Fibroblast of pulmonary artery (primary cell): ENCODE measurements at regions not wholly inside any gene's neighbourhood (a gene's known extent, or its start where the extent isn't known, plus 50 kb on each side); places are given as distances from the start of the nearest gene placed in this dataset.

Source experiments
- DNase-seq: peaks from one replicate; pipeline ENCODE4 v3.0.0-alpha.2; 2010; ENCODE audit warnings: low read depth
- H3K4me3 ChIP-seq: replicated peaks from 2 replicates; pipeline ENCODE4 v1.5.1; 2011; ENCODE audit warnings: low read depth, mild to moderate bottlenecking, control low read depth, low read length, moderate library complexity
- CTCF ChIP-seq: IDR thresholded peaks from 2 replicates; pipeline ENCODE4 v1.5.1; 2011; ENCODE audit warnings: mild to moderate bottlenecking, control low read depth, low read length, inconsistent platforms; ENCODE audit errors: missing control alignments

GRCh38 chr10:20427821-20428220, 469.3 kb downstream of the NEBL start:
- no peak for TF ChIP-seq CTCF
- no peak overlapping the region for H3K4me3 ChIP-seq

GRCh38 chr10:20418286-20418685, 478.8 kb downstream of the NEBL start:
- H3K4me3 ChIP-seq: no peak overlapping the region
- no peak for TF ChIP-seq CTCF
- no peak for DNase-seq

More at GRCh38 chr10:20427821-20428220, 469.3 kb downstream of the NEBL start:
- DNase-seq: no peak

GRCh38 chr10:20417791-20418190, 479.3 kb downstream of the NEBL start:
- DNase-seq: no peak
- TF ChIP-seq CTCF: no peak
- no peak overlapping the region for H3K4me3 ChIP-seq

- TF ChIP-seq CTCF: no peak
- no peak overlapping the region for H3K4me3 ChIP-seq
- DNase-seq: no peak
Measured at GRCh38 chr10:20415684-20416083, 481.4 kb downstream of the NEBL start.

GRCh38 chr10:20407357-20407756, 489.8 kb downstream of the NEBL start:
- no peak for TF ChIP-seq CTCF

GRCh38 chr10:20406281-20407104, 490.6 kb downstream of the NEBL start:
- H3K4me3 ChIP-seq: no peak overlapping the region
- no peak for DNase-seq
- TF ChIP-seq CTCF: no peak

More at GRCh38 chr10:20407357-20407756, 489.8 kb downstream of the NEBL start:
- no peak for DNase-seq
- no peak overlapping the region for H3K4me3 ChIP-seq

- TF ChIP-seq CTCF: no peak
- no peak for DNase-seq
- no peak overlapping the region for H3K4me3 ChIP-seq
Measured at GRCh38 chr10:20405761-20406160, 491.4 kb downstream of the NEBL start.
